Neural cell (in vitro differentiated cells): ENCODE measurements at regions not wholly inside any gene's neighbourhood (a gene's known extent, or its start where the extent isn't known, plus 50 kb on each side); places are given as distances from the start of the nearest gene placed in this dataset.

ENCODE experiments used
- EP300 ChIP-seq: fragments of 450-650 bp; conservative IDR thresholded peaks from 2 replicates; pipeline ENCODE4 v1.6.1; 2014; ENCODE audit warnings: antibody characterized with exemption, mild to moderate bottlenecking, moderate library complexity; ENCODE audit not compliant: poor library complexity, severe bottlenecking
- EZH2 ChIP-seq: fragments of 200-600, 300-800 bp; shearing (Covaris generic), sonication (generic); IDR thresholded peaks from 2 replicates; pipeline ENCODE4 v1.6.1; 2014; ENCODE audit warnings: antibody characterized with exemption, low read length, borderline replicate concordance, mild to moderate bottlenecking; ENCODE audit not compliant: insufficient read depth, poor library complexity, severe bottlenecking
- POLR2AphosphoS5 ChIP-seq: IDR thresholded peaks from 2 replicates; pipeline ENCODE4 v1.6.1; 2012
- RAD21 ChIP-seq: fragments of 450-650 bp; conservative IDR thresholded peaks from 2 replicates; pipeline ENCODE4 v1.6.1; 2014; ENCODE audit warnings: antibody characterized with exemption, mild to moderate bottlenecking, moderate library complexity
- SMC3 ChIP-seq: fragments of 450-650 bp; conservative IDR thresholded peaks from 2 replicates; pipeline ENCODE4 v1.6.1; 2014; ENCODE audit warnings: antibody characterized with exemption, mild to moderate bottlenecking, moderate library complexity; ENCODE audit not compliant: poor library complexity
- TF ChIP-seq, protein P1 (sequence below): fragments of 450-650 bp; IDR thresholded peaks from 2 replicates; pipeline ENCODE4 v1.5.1; 2014; ENCODE audit warnings: antibody characterized with exemption, mild to moderate bottlenecking, moderate library complexity; ENCODE audit not compliant: poor library complexity, severe bottlenecking

DNA sequence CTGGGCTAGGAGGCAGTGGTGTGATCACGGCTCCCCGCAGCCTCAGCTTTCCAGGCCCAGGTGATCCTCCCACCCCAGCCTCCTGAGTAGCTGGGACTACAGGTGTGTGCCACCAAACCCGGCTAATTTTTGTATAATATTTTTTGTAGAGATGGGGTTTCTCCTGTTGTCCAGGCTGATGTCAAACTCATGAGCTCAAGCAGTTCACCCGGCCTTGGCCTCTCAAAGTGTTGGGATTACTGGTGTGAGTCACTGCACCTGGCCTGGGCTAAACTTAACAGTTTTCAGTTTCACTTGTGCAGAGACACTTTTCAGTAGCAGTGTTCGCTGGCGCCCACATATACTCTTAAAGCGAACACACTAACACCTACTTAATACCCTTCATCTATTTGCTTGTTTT, 205.6 kb upstream of the ZNF608 start:
- TF ChIP-seq POLR2AphosphoS5 (no peak), EZH2 (no peak), RAD21 (no peak), SMC3 (no peak), EP300 (no peak)
- TF ChIP-seq, protein P1, sequence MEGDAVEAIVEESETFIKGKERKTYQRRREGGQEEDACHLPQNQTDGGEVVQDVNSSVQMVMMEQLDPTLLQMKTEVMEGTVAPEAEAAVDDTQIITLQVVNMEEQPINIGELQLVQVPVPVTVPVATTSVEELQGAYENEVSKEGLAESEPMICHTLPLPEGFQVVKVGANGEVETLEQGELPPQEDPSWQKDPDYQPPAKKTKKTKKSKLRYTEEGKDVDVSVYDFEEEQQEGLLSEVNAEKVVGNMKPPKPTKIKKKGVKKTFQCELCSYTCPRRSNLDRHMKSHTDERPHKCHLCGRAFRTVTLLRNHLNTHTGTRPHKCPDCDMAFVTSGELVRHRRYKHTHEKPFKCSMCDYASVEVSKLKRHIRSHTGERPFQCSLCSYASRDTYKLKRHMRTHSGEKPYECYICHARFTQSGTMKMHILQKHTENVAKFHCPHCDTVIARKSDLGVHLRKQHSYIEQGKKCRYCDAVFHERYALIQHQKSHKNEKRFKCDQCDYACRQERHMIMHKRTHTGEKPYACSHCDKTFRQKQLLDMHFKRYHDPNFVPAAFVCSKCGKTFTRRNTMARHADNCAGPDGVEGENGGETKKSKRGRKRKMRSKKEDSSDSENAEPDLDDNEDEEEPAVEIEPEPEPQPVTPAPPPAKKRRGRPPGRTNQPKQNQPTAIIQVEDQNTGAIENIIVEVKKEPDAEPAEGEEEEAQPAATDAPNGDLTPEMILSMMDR = no peak
